ENCODE measurements at regions not wholly inside any gene's neighbourhood (a gene's known extent, or its start where the extent isn't known, plus 50 kb on each side); places are given as distances from the start of the nearest gene placed in this dataset.

GRCh38 chr9:90021216-90021906 lies 416.5 kb downstream of the GADD45G start (continued):
- no peak for TF ChIP-seq CHD1 (IDR thresholded peaks at IDR 0.05; ENCODE audit: low read depth, low read length)
- no peak for TF ChIP-seq USF1 (IDR thresholded peaks at IDR 0.05; ENCODE audit: borderline replicate concordance, extremely low read length, insufficient read depth, low read depth, low read length)
- TF ChIP-seq NR2F1 (conservative IDR thresholded peaks at IDR 0.05) = no peak
- no peak for TF ChIP-seq ATF7 (IDR thresholded peaks at IDR 0.05; ENCODE audit: low read depth)
- TF ChIP-seq EGR1 (IDR thresholded peaks at IDR 0.05; ENCODE audit: borderline replicate concordance in 1 of 2, low read depth in 2 of 2, low read length in 2 of 2) = no peak
- TF ChIP-seq BCL11A (IDR thresholded peaks at IDR 0.05; ENCODE audit: low read depth, low read length) = no peak
- TF ChIP-seq CREM (IDR thresholded peaks at IDR 0.05; ENCODE audit: low read depth) = no peak
- no peak for TF ChIP-seq SMAD1 (IDR thresholded peaks at IDR 0.05; ENCODE audit: low read depth, partially characterized antibody)
- TF ChIP-seq RB1 (IDR thresholded peaks at IDR 0.05; ENCODE audit: borderline replicate concordance) = no peak

GRCh38 chr9:90022474-90022873 lies 417.7 kb downstream of the GADD45G start:
- Histone ChIP-seq H3K27me3 (replicated peaks in 1 of 2; ENCODE audit: control insufficient read depth in 2 of 2, insufficient read depth in 2 of 2, low read length in 1 of 2) (peaks cover 0 to 2% of the 10 kb centered on the region in 2 experiments; a peak in 1 of 4 replicates), H3K27ac (ENCODE audit: control insufficient read depth, insufficient read depth) (no peak overlapping the region), H3K36me3 (ENCODE audit: control insufficient read depth in 2 of 2, insufficient read depth in 2 of 2, low read length in 1 of 2) (no peaks in the 10 kb centered on the region), H2AFZ (ENCODE audit: control insufficient read depth, low read depth, low read length) (no peak overlapping the region), H3K9ac (ENCODE audit: control insufficient read depth, insufficient read depth, low read length) (no peak overlapping the region), H3K4me1 (ENCODE audit: control insufficient read depth, insufficient read depth, low read length) (peaks cover 12% of the 10 kb centered on the region), H3K4me2 (ENCODE audit: control insufficient read depth, insufficient read depth) (no peak overlapping the region), H4K20me1 (ENCODE audit: control insufficient read depth, insufficient read depth) (no peaks in the 10 kb centered on the region; the same call in 1 of the 2 replicates), H3K79me2 (ENCODE audit: control insufficient read depth, insufficient read depth, low read length) (no peaks in the 10 kb centered on the region), H3K9me3 (replicated peaks; ENCODE audit: control insufficient read depth, insufficient read depth, low read length) (no peaks in the 10 kb centered on the region; the same call in 2 of the 3 replicates), H3K4me3 (no peak overlapping the region)
- intact Hi-C loops (cut with micrococcal nuclease; ENCODE audit: unreplicated experiment) = no loop called here
- SMC1A ChIA-PET (ENCODE audit: uncharacterized antibody, unreplicated experiment) = no interaction called here
- RAD21 ChIA-PET (ENCODE audit: unreplicated experiment) = no interaction called here
- in situ Hi-C loops (cut with MboI) = no loop called here
- ATAC-seq (no peak), DNase-seq (ENCODE audit: low read depth, low spot score) (no peak), FAIRE-seq (no peak)
- POLR2A ChIA-PET = no interaction called here
- 55% methylated on average over 3 of the region's 3 CpGs for WGBS (ENCODE audit: insufficient coverage, insufficient replicate concordance, low lambda C conversion rate, missing lambda C conversion rate)
- BruUV-seq (replicated peaks) = no TSS peak
- CTCF ChIA-PET = no interaction called here
- TF ChIP-seq BMI1 (IDR thresholded peaks at IDR 0.05; ENCODE audit: borderline replicate concordance) (no peak), CEBPB (IDR thresholded peaks at IDR 0.05; ENCODE audit: borderline replicate concordance in 1 of 2, low read depth in 2 of 2, low read length in 2 of 2) (no peak), BCLAF1 (IDR thresholded peaks at IDR 0.05) (no peak), HSF1 (IDR thresholded peaks at IDR 0.05; ENCODE audit: low read depth, low read length) (no peak), SP1 (IDR thresholded peaks at IDR 0.05; ENCODE audit: low read depth, low read length) (no peak), SUPT20H (IDR thresholded peaks at IDR 0.05; ENCODE audit: borderline replicate concordance, control insufficient read depth, low read depth, low read length) (no peak), HCFC1 (IDR thresholded peaks at IDR 0.05; ENCODE audit: low read length) (no peak), RELB (IDR thresholded peaks at IDR 0.05; ENCODE audit: low read depth) (no peak)
